ENCODE measurements at regions not wholly inside any gene's neighbourhood (a gene's known extent, or its start where the extent isn't known, plus 50 kb on each side); places are given as distances from the start of the nearest gene placed in this dataset.

GRCh38 chr22:26806445-26807175, 149.2 kb downstream of the MIAT start:
- no peaks in the 10 kb centered on the region for H3K27me3 Mint-ChIP-seq (ENCODE audit: low read depth)
- no peak for DNase-seq (ENCODE audit: low read depth, low spot score)
- H3K4me1 Mint-ChIP-seq = peaks cover 23% of the 10 kb centered on the region
- no peak overlapping the region for H3K4me3 Mint-ChIP-seq
- no peaks in the 10 kb centered on the region for H3K9me3 Mint-ChIP-seq
- H3K27ac Mint-ChIP-seq (ENCODE audit: unreplicated experiment) = no peak overlapping the region
- no peaks in the 10 kb centered on the region for H3K36me3 Mint-ChIP-seq (ENCODE audit: low read depth)
- no peak for TF ChIP-seq CTCF (conservative IDR thresholded peaks at IDR 0.05)

GRCh38 chr22:26811647-26811992, 154.2 kb downstream of the MIAT start:
- DNase-seq (ENCODE audit: low read depth, low spot score) = no peak
- H3K4me3 Mint-ChIP-seq = no peak overlapping the region
- no peaks in the 10 kb centered on the region for H3K27me3 Mint-ChIP-seq (ENCODE audit: low read depth)
- H3K36me3 Mint-ChIP-seq (ENCODE audit: low read depth) = no peaks in the 10 kb centered on the region
- no peak overlapping the region for H3K27ac Mint-ChIP-seq (ENCODE audit: unreplicated experiment)
- peaks cover 6% of the 10 kb centered on the region for H3K4me1 Mint-ChIP-seq
- no peak for TF ChIP-seq CTCF (conservative IDR thresholded peaks at IDR 0.05)
- H3K9me3 Mint-ChIP-seq = no peaks in the 10 kb centered on the region

GRCh38 chr22:26812731-26813130, 155.3 kb downstream of the MIAT start:
- H3K27ac Mint-ChIP-seq (ENCODE audit: unreplicated experiment) = no peak overlapping the region
- H3K9me3 Mint-ChIP-seq = no peaks in the 10 kb centered on the region
- no peaks in the 10 kb centered on the region for H3K36me3 Mint-ChIP-seq (ENCODE audit: low read depth)
- H3K27me3 Mint-ChIP-seq (ENCODE audit: low read depth) = no peaks in the 10 kb centered on the region
- no peak for DNase-seq (ENCODE audit: low read depth, low spot score)
- H3K4me3 Mint-ChIP-seq = no peak overlapping the region
- H3K4me1 Mint-ChIP-seq = peaks cover 6% of the 10 kb centered on the region
- no peak for TF ChIP-seq CTCF (conservative IDR thresholded peaks at IDR 0.05)

GRCh38 chr22:26816726-26817125, 159.3 kb downstream of the MIAT start:
- Mint-ChIP-seq H3K4me3 (no peak overlapping the region), H3K9me3 (peaks cover 5% of the 10 kb centered on the region), H3K27me3 (ENCODE audit: low read depth) (no peaks in the 10 kb centered on the region), H3K27ac (ENCODE audit: unreplicated experiment) (no peak overlapping the region), H3K36me3 (ENCODE audit: low read depth) (no peaks in the 10 kb centered on the region), H3K4me1 (no peaks in the 10 kb centered on the region)
- TF ChIP-seq CTCF (conservative IDR thresholded peaks at IDR 0.05) = no peak
- DNase-seq (ENCODE audit: low read depth, low spot score) = no peak

- Mint-ChIP-seq H3K27ac (ENCODE audit: unreplicated experiment) (no peak overlapping the region), H3K4me3 (no peak overlapping the region), H3K4me1 (no peaks in the 10 kb centered on the region), H3K9me3 (peaks cover 5% of the 10 kb centered on the region), H3K36me3 (ENCODE audit: low read depth) (no peaks in the 10 kb centered on the region), H3K27me3 (ENCODE audit: low read depth) (no peaks in the 10 kb centered on the region)
- DNase-seq (ENCODE audit: low read depth, low spot score) = no peak
- no peak for TF ChIP-seq CTCF (conservative IDR thresholded peaks at IDR 0.05)
Measured at GRCh38 chr22:26817926-26818325, 160.5 kb downstream of the MIAT start.
